ENCODE measurements at regions not wholly inside any gene's neighbourhood (a gene's known extent, or its start where the extent isn't known, plus 50 kb on each side); places are given as distances from the start of the nearest gene placed in this dataset.

DNA sequence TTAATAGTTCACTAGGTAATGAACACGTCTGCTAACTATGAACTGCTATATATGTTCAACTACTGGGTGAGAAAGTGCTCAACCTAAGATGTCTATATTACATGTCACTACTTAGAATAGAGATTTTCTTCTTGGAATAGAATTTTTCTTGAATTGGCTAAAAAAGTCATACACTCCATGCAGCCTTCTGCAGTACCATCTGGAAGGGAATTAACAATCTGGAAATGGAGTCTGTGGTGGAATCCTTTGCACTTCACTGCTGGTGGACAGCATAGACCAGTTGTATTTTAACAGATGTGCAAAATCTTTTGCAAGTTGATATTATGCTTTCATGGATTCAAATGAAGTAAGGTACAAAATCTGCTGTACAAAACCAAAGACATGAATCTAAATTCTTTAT lies 799.6 kb downstream of the KCNJ3 start:
- TF ChIP-seq, protein P1, sequence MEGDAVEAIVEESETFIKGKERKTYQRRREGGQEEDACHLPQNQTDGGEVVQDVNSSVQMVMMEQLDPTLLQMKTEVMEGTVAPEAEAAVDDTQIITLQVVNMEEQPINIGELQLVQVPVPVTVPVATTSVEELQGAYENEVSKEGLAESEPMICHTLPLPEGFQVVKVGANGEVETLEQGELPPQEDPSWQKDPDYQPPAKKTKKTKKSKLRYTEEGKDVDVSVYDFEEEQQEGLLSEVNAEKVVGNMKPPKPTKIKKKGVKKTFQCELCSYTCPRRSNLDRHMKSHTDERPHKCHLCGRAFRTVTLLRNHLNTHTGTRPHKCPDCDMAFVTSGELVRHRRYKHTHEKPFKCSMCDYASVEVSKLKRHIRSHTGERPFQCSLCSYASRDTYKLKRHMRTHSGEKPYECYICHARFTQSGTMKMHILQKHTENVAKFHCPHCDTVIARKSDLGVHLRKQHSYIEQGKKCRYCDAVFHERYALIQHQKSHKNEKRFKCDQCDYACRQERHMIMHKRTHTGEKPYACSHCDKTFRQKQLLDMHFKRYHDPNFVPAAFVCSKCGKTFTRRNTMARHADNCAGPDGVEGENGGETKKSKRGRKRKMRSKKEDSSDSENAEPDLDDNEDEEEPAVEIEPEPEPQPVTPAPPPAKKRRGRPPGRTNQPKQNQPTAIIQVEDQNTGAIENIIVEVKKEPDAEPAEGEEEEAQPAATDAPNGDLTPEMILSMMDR (IDR thresholded peaks at IDR 0.05): no peak
- TF ChIP-seq EP300 (IDR thresholded peaks at IDR 0.05): no peak

All from sigmoid colon (tissue), 4 donors.